ENCODE measurements at regions not wholly inside any gene's neighbourhood (a gene's known extent, or its start where the extent isn't known, plus 50 kb on each side); places are given as distances from the start of the nearest gene placed in this dataset.

DNA sequence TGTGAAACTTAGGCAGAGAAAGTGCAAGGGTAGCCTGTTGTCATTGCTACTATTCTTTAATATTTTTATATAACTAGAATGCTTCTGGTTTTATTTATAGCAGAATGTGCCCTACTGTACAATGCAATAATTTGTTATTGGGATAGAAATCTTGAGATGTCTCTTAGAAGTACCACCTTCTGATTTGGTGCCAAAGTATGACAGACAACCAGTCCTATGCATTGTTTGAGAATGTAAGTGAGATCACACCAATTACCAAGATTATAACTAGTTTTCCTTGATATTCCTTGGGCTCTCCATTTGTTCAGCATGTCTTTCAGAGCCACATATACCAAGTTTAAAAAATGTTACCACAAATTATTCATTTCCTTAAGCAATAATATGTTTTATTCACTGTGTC, 399.7 kb downstream of the CPS1 start (continued):
- TF ChIP-seq, protein P1, sequence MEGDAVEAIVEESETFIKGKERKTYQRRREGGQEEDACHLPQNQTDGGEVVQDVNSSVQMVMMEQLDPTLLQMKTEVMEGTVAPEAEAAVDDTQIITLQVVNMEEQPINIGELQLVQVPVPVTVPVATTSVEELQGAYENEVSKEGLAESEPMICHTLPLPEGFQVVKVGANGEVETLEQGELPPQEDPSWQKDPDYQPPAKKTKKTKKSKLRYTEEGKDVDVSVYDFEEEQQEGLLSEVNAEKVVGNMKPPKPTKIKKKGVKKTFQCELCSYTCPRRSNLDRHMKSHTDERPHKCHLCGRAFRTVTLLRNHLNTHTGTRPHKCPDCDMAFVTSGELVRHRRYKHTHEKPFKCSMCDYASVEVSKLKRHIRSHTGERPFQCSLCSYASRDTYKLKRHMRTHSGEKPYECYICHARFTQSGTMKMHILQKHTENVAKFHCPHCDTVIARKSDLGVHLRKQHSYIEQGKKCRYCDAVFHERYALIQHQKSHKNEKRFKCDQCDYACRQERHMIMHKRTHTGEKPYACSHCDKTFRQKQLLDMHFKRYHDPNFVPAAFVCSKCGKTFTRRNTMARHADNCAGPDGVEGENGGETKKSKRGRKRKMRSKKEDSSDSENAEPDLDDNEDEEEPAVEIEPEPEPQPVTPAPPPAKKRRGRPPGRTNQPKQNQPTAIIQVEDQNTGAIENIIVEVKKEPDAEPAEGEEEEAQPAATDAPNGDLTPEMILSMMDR (IDR thresholded peaks at IDR 0.05 in 2 of 3, conservative IDR thresholded peaks at IDR 0.05 in 1 of 3; ENCODE audit: borderline replicate concordance in 1 of 3, insufficient read depth in 1 of 3, low read depth in 2 of 3, low read length in 2 of 3) = no peak
- TF ChIP-seq EGR1 (IDR thresholded peaks at IDR 0.05; ENCODE audit: low read depth) (no peak), EZH2 (IDR thresholded peaks at IDR 0.05) (no peak), EZH2phosphoT487 (IDR thresholded peaks at IDR 0.05; ENCODE audit: borderline replicate concordance) (no peak), ATF3 (IDR thresholded peaks at IDR 0.05) (no peak)

DNA sequence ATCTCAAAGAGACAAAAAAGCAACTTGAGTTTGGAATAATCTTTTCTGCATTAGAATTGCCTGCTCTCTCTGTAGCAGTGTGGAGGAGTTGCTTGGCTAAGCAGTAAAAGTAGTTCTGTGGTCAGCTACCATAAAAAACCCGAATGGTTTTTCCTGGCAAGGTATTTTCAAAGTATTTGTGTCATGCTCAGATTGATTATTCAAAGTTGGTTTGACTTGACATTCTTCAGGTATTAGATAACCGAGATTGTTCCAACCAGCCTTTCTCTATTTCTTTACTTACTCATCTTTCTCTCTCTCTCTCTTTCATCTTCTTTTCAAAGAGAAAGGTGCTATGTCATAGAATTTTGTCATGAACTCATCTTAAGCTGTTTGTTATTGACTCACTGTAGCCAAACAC, 404.9 kb downstream of the CPS1 start:
- Histone ChIP-seq H3K4me2 (ENCODE audit: low read length) (no peak overlapping the region), H3K27ac (ENCODE audit: low read depth, low read length) (no peak overlapping the region), H3K9ac (ENCODE audit: low read length) (no peak overlapping the region), H2AFZ (ENCODE audit: low read depth, low read length, poor library complexity, severe bottlenecking) (no peak overlapping the region), H3K79me2 (ENCODE audit: insufficient read depth, low read length) (no peaks in the 10 kb centered on the region), H3K4me1 (ENCODE audit: control insufficient read depth in 1 of 2, insufficient read depth in 2 of 2, low read length in 2 of 2) (no peaks in the 10 kb centered on the region), H4K20me1 (ENCODE audit: insufficient read depth) (no peaks in the 10 kb centered on the region), H3K36me3 (ENCODE audit: control insufficient read depth in 1 of 2, insufficient read depth in 2 of 2, low read length in 2 of 2) (no peaks in the 10 kb centered on the region), H3K9me3 (ENCODE audit: control insufficient read depth in 1 of 2, insufficient read depth in 1 of 2, low read depth in 1 of 2, low read length in 2 of 2) (no peaks in the 10 kb centered on the region), H3K9me2 (ENCODE audit: insufficient read depth) (no peaks in the 10 kb centered on the region), H3K27me3 (ENCODE audit: insufficient read depth, low read length) (no peaks in the 10 kb centered on the region), H3K4me3 (replicated peaks in 1 of 2; ENCODE audit: low read depth in 1 of 2, low read length in 2 of 2) (no peak overlapping the region)
- TF ChIP-seq POLR2A (IDR thresholded peaks at IDR 0.05; ENCODE audit: borderline replicate concordance, extremely low read depth, insufficient read depth, insufficient read length) = no peak
- TF ChIP-seq EZH2phosphoT487 (IDR thresholded peaks at IDR 0.05; ENCODE audit: borderline replicate concordance) = no peak
- TF ChIP-seq YY1 (IDR thresholded peaks at IDR 0.05; ENCODE audit: extremely low read depth, insufficient replicate concordance, low read depth, low read length) = no peak
- TF ChIP-seq, protein P1 (IDR thresholded peaks at IDR 0.05 in 2 of 3, conservative IDR thresholded peaks at IDR 0.05 in 1 of 3; ENCODE audit: borderline replicate concordance in 1 of 3, insufficient read depth in 1 of 3, low read depth in 2 of 3, low read length in 2 of 3) = no peak
- TF ChIP-seq MAX (IDR thresholded peaks at IDR 0.05) = no peak
- no peak for TF ChIP-seq SP1 (IDR thresholded peaks at IDR 0.05; ENCODE audit: low read depth)
- TF ChIP-seq, protein P2, sequence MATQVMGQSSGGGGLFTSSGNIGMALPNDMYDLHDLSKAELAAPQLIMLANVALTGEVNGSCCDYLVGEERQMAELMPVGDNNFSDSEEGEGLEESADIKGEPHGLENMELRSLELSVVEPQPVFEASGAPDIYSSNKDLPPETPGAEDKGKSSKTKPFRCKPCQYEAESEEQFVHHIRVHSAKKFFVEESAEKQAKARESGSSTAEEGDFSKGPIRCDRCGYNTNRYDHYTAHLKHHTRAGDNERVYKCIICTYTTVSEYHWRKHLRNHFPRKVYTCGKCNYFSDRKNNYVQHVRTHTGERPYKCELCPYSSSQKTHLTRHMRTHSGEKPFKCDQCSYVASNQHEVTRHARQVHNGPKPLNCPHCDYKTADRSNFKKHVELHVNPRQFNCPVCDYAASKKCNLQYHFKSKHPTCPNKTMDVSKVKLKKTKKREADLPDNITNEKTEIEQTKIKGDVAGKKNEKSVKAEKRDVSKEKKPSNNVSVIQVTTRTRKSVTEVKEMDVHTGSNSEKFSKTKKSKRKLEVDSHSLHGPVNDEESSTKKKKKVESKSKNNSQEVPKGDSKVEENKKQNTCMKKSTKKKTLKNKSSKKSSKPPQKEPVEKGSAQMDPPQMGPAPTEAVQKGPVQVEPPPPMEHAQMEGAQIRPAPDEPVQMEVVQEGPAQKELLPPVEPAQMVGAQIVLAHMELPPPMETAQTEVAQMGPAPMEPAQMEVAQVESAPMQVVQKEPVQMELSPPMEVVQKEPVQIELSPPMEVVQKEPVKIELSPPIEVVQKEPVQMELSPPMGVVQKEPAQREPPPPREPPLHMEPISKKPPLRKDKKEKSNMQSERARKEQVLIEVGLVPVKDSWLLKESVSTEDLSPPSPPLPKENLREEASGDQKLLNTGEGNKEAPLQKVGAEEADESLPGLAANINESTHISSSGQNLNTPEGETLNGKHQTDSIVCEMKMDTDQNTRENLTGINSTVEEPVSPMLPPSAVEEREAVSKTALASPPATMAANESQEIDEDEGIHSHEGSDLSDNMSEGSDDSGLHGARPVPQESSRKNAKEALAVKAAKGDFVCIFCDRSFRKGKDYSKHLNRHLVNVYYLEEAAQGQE (IDR thresholded peaks at IDR 0.05; ENCODE audit: low read depth) = no peak
- TF ChIP-seq, protein P3, sequence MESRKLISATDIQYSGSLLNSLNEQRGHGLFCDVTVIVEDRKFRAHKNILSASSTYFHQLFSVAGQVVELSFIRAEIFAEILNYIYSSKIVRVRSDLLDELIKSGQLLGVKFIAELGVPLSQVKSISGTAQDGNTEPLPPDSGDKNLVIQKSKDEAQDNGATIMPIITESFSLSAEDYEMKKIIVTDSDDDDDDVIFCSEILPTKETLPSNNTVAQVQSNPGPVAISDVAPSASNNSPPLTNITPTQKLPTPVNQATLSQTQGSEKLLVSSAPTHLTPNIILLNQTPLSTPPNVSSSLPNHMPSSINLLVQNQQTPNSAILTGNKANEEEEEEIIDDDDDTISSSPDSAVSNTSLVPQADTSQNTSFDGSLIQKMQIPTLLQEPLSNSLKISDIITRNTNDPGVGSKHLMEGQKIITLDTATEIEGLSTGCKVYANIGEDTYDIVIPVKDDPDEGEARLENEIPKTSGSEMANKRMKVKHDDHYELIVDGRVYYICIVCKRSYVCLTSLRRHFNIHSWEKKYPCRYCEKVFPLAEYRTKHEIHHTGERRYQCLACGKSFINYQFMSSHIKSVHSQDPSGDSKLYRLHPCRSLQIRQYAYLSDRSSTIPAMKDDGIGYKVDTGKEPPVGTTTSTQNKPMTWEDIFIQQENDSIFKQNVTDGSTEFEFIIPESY (IDR thresholded peaks at IDR 0.05; ENCODE audit: extremely low read depth, insufficient replicate concordance, low read length) = no peak
- no TSS peak for BruUV-seq (replicated peaks)
- DNase-seq (ENCODE audit: low read depth, low spot score) = no peak
- RAD21 ChIA-PET (ENCODE audit: low non-redundant PET in 1 of 2, low total read pairs in 2 of 2, uncharacterized antibody in 2 of 2, unreplicated experiment in 2 of 2) = no interaction called here
- CTCF ChIA-PET = no interaction called here
- intact Hi-C loops (cut with micrococcal nuclease) = no loop called here
- no peak for ATAC-seq
- POLR2A ChIA-PET = no interaction called here

Data from HCT116 (cell line).